NB4 (cell line): ENCODE measurements at regions not wholly inside any gene's neighbourhood (a gene's known extent, or its start where the extent isn't known, plus 50 kb on each side); places are given as distances from the start of the nearest gene placed in this dataset.

Experiments
- MAX ChIP-seq: IDR thresholded peaks from 2 replicates; pipeline ENCODE4 v1.6.1; 2011; ENCODE audit warnings: low read depth, low read length
- POLR2A ChIP-seq: IDR thresholded peaks from 2 replicates; pipeline ENCODE4 v1.6.1; 2011; ENCODE audit warnings: mild to moderate bottlenecking; ENCODE audit not compliant: insufficient read length; ENCODE audit errors: extremely low read depth
- TF ChIP-seq, protein P1 (sequence below): IDR thresholded peaks from one replicate; pipeline ENCODE4 v1.5.1; 2012; ENCODE audit warnings: low read depth, low read length

DNA sequence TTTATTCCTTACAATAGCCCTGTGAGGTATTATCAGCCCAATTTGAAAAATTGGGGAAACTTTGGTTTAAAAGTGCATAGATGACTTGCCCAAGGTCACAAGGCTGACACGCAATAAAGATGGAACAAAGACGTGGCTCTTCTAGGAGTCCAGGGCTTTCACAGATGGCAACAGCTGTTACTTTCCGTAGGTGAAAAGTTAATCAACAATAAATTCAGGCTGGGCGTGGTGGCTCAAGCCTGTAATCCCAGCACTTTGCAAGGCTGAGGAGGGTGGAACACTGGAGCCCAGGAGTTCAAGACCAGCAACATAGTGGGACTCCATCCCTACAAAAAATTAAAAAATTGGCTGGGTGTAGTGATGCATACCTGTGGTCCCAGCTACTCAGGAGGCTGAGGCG lies 87.8 kb upstream of the ATF3 start:
- TF ChIP-seq, protein P1, sequence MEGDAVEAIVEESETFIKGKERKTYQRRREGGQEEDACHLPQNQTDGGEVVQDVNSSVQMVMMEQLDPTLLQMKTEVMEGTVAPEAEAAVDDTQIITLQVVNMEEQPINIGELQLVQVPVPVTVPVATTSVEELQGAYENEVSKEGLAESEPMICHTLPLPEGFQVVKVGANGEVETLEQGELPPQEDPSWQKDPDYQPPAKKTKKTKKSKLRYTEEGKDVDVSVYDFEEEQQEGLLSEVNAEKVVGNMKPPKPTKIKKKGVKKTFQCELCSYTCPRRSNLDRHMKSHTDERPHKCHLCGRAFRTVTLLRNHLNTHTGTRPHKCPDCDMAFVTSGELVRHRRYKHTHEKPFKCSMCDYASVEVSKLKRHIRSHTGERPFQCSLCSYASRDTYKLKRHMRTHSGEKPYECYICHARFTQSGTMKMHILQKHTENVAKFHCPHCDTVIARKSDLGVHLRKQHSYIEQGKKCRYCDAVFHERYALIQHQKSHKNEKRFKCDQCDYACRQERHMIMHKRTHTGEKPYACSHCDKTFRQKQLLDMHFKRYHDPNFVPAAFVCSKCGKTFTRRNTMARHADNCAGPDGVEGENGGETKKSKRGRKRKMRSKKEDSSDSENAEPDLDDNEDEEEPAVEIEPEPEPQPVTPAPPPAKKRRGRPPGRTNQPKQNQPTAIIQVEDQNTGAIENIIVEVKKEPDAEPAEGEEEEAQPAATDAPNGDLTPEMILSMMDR, result no peak
- TF ChIP-seq POLR2A (no peak), MAX (no peak)
